OCI-LY7 (cell line): ENCODE measurements at regions not wholly inside any gene's neighbourhood (a gene's known extent, or its start where the extent isn't known, plus 50 kb on each side); places are given as distances from the start of the nearest gene placed in this dataset.

Experiments
- CTCF ChIP-seq: fragments of 200-600 bp; sonication (generic); conservative IDR thresholded peaks from 2 replicates; pipeline ENCODE4 v1.5.1; 2014; ENCODE audit warnings: mild to moderate bottlenecking, antibody characterized with exemption, low read length, moderate library complexity, mixed read lengths
- EZH2phosphoT487 ChIP-seq: fragments of 200-600 bp; sonication (generic); IDR thresholded peaks from 2 replicates; pipeline ENCODE4 v1.6.1; 2018; ENCODE audit warnings: low read depth, borderline replicate concordance, mild to moderate bottlenecking, mixed run types, antibody characterized with exemption, low read length, moderate library complexity, mixed read lengths

- TF ChIP-seq CTCF (no peak), EZH2phosphoT487 (no peak)
These were observed 174.9 kb downstream of the ETS2 start for GRCh38 chr21:38980416-38981313.
